ENCODE measurements at regions not wholly inside any gene's neighbourhood (a gene's known extent, or its start where the extent isn't known, plus 50 kb on each side); places are given as distances from the start of the nearest gene placed in this dataset.
"Not testable (repeated sequence)": the region's sequence is repeated elsewhere in the genome, so short reads cannot be mapped to it uniquely, and the experiment has no call there.

DNA sequence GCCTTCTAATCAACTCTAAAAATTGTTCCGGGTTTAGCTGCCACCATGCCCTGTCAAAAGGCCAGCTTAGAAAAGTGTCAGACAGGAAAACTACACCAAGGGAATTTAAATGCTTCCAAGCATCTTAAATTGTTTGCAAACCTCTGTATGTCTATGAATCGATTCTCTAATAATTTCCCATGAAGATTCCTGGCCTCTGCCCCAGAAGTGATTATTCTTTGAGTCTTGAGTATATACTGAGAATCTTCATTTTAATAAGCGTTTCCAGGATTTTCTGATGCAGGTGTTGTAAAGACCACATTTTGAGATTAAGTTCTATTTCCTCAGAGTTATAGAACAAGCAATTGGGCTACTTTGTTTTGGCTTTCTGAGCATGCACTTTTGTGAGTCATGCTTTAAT, 471.8 kb upstream of the JAG1 start:
- ChIA-PET CTCF (no interaction called here), POLR2A (no interaction called here)

- ChIA-PET CTCF (no interaction called here), POLR2A (no interaction called here)
Observed at GRCh38 chr20:11153819-11154218, 480.0 kb upstream of the JAG1 start.

GRCh38 chr20:11155156-11155756, 481.5 kb upstream of the JAG1 start:
- ChIA-PET CTCF (no interaction called here), POLR2A (no interaction called here)

- CTCF ChIA-PET = no interaction called here
Observed at GRCh38 chr20:11156922-11157321, 483.1 kb upstream of the JAG1 start.

GRCh38 chr20:11158146-11158545, 484.3 kb upstream of the JAG1 start:
- POLR2A ChIA-PET = no interaction called here
- CTCF ChIA-PET = no interaction called here

More at GRCh38 chr20:11156922-11157321, 483.1 kb upstream of the JAG1 start:
- POLR2A ChIA-PET = no interaction called here

DNA sequence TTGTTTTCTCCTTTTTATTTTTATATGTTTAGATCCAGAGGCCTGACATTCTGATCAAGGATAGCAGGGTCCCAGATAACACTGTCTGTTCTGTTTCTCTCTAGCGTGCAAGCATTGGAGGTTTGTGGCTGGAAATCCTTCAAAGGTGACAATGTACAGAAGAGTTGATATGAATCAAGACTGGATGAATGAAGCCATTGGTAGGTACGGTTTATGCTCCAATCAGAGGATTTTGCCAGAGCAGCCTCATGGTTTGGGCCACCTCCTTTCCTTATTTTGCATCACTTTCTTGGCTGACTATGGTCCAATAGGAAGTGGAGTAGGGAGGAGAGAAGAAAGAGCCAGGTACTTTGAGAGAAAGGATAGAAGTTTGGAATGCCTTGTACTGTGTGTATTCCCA, 484.8 kb upstream of the JAG1 start:
- ChIA-PET CTCF (no interaction called here), POLR2A (no interaction called here)

GRCh38 chr20:11159728-11160127, 485.9 kb upstream of the JAG1 start:
- CTCF ChIA-PET = no interaction called here
- POLR2A ChIA-PET = no interaction called here

DNA sequence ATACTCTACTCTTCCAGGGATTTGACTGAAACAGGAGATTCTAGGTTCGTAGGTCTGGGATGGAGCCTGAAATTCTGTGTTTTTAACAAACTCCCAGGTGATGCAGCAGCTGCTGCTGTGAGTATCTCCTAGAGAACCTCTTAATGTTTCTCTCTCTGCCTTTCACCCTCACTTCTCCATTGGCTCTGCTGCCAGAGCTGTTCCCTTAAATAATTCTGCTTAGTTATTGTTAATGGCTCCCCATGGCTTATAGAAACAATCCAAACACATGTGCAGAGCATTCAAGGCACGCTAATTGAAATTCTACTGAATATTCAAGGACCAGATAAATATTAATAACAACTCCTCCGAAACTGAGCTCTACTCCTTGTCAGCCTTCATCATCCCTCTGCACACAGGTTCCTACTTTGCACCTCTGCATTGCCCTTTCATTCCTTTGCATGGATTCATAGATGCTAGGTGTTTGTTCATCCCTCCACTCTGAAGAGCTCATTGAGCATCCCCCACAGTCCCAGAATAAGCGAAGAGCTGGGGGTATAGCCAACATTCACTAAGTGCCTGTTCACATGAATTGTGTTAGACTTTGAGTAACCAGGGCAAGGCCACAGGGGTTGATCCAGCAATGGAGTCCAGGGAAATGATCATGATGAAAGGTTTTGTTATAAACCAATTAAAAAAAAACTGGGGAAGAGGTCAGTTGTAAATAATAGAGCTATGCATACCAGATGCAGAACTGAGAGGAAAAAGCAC, 488.4 kb upstream of the JAG1 start:
- ChIA-PET CTCF (no interaction called here), POLR2A (no interaction called here)

- CTCF ChIA-PET = no interaction called here
- POLR2A ChIA-PET = no interaction called here
Observed at GRCh38 chr20:11165789-11166188, 492.0 kb upstream of the JAG1 start.

DNA sequence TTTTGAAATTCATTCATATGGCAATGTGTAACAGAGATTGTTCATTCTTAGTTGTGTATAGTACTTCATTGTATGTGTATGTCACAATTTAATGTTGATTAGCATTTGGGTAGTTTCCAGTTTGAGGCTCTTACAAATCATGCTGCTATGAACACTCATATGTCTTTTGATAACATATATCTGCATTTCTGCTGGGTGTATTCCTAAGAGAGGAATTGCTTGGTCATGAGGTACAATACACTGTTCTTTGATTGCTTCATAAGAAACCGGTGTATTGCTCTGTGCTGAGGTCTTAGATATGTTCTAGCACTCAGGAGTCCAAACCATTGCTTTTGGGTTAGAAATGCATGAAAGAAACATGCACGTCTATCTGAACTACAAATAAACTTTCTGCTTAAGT, 492.9 kb upstream of the JAG1 start:
- ChIA-PET CTCF (no interaction called here), POLR2A (no interaction called here)

GRCh38 chr20:11168026-11168425, 494.2 kb upstream of the JAG1 start:
- POLR2A ChIA-PET = no interaction called here
- CTCF ChIA-PET = no interaction called here

DNA sequence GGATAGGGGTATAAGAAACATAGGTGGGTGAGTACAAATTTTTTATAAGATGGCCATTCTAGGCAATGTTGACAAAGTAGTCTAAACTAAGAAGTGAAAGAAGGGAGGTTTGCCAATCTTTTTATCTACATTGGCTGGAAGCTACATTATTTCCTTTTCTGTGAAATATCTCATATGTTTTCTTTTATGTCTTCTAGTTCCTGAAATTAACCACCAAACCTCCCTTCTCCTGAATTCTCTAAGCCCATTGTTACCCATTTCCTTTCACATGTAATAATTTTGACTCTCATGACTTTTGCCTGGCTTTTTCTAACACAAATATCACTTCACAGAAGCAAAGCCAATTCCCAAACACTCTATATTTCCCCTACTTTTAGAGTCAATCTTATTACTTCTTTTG, 496.2 kb upstream of the JAG1 start:
- ChIA-PET POLR2A (no interaction called here), CTCF (no interaction called here)

GRCh38 chr20:11170565-11170964, 496.8 kb upstream of the JAG1 start:
- ChIA-PET CTCF (no interaction called here), POLR2A (no interaction called here)

DNA sequence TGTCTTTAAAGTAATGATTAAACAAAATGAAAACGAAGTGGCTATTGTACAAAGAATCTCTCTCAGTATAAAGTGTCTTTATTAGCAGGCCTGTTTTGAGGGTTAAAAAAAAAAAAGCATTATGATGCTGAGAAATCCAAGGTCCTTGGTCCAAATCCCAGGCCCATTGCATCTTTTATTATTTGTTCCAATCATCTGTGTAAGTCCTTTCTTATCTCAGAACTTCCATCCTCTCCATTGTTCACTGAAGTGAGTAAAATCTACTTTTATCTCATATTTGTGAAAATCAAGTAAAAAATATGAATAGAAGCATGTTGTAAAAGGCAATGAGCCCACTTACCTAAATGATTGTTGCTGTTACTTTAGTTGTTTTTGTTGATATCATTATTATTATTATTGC, 499.1 kb upstream of the JAG1 start:
- ChIA-PET CTCF (no interaction called here), POLR2A (no interaction called here)

GRCh38 chr20:11173916-11174315, 500.1 kb upstream of the JAG1 start:
- POLR2A ChIA-PET = no interaction called here
- CTCF ChIA-PET = no interaction called here

DNA sequence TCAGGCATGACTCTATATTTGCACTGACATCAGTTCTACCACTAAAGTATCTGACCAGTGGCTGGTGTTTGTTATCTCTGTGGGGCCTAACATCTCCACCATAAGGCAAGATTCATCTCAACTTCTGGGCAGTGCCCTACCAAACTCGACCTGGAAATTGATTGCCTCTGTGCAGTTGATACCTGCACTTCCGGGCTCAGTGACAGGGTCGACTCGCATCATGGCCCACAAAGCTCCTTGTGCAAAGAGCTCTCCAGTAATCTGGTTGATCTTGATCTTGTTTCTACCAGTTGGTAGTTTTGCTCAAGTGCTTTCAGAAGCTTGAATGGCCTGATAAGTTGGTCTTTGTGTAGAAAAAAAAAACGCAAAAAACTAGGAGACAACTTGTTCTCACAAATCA, 501.1 kb upstream of the JAG1 start:
- POLR2A ChIA-PET = no interaction called here
- CTCF ChIA-PET = no interaction called here

DNA sequence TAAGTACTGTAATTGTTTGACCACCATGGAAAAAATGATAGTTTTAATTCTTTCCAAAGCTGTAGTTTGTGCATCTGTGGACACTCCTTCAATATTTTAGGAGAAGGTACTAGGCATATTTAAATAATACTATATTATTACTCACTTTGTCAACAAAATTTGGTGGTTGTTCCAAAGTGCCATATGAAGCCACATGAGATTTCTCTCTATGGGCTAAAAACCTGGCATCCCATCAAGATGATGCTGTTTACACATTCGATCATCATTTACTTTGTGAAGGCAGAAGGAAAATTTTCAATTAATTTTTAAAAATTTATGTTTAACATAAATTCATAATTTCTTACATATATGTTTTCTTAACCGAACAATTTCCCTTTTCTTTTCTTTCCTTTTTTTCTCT, 502.6 kb upstream of the JAG1 start:
- POLR2A ChIA-PET = no interaction called here
- CTCF ChIA-PET = no interaction called here

- ChIA-PET POLR2A (no interaction called here), CTCF (no interaction called here)
Observed at GRCh38 chr20:11178946-11179654, 505.3 kb upstream of the JAG1 start.

DNA sequence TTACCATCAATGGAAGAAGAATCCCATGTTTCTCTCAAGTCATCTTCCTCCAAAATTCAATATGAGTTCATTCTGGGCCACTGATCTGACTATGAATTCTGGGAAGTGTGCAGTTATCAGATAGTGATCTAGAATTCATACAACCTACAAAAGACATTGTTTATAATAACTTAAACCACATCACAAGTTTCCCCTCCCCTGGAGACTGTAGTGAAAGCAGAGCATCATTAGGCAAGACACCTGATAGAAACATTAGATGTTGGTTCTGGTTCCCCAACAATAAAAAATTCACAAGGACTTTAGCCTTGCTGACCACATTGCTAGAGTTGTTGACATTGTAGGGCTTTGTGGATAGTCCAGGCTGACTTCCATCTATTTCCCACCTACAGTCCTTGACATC, 506.4 kb upstream of the JAG1 start:
- ChIA-PET CTCF (no interaction called here), POLR2A (no interaction called here)

DNA sequence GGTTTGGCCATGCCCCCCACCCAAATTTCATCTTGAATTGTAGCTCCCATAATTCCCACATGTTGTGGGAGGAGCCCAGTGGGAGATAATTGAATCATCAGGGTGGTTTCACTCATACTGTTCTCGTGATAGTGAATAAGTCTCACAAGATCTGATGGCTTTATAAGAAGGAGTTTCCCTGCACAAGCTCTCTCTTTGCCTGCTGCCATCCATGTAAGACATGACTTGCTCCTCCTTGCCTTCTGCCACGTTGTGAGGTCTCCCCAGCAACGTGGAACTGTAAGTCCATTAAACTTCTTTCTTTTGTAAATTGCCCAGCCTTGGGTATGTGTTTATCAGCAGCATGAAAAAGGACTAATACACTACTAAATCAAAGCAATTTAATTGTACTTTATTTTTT, 507.3 kb upstream of the JAG1 start:
- POLR2A ChIA-PET = not testable (repeated sequence)
- CTCF ChIA-PET = interaction anchor here (0.7 kb wide), 1 partner anchor 25 kb away, joined by 3 read pairs; no protein-coding TSS in a partner anchor

GRCh38 chr20:11181966-11182365, 508.2 kb upstream of the JAG1 start:
- ChIA-PET POLR2A (no interaction called here), CTCF (no interaction called here)

GRCh38 chr20:11182720-11183119, 508.9 kb upstream of the JAG1 start:
- POLR2A ChIA-PET = no interaction called here

More at GRCh38 chr20:11182720-11183119, 508.9 kb upstream of the JAG1 start:
- CTCF ChIA-PET = no interaction called here

Measured in activated CD8-positive, alpha-beta memory T cell treated with anti-CD3 and anti-CD28 coated beads for 36 hours (primary cell).